ENCODE measurements at regions not wholly inside any gene's neighbourhood (a gene's known extent, or its start where the extent isn't known, plus 50 kb on each side); places are given as distances from the start of the nearest gene placed in this dataset.

- no peak for DNase-seq (ENCODE audit: low spot score, unreplicated experiment)
- Mint-ChIP-seq H3K27ac (no peak overlapping the region), H3K27me3 (peaks cover 5% of the 10 kb centered on the region), H3K9me3 (ENCODE audit: low read depth) (no peaks in the 10 kb centered on the region), H3K36me3 (ENCODE audit: insufficient read depth) (no peaks in the 10 kb centered on the region), H3K4me1 (ENCODE audit: low read depth) (no peaks in the 10 kb centered on the region), H3K4me3 (ENCODE audit: low read depth) (no peak overlapping the region)
- no peak for TF ChIP-seq CTCF (IDR thresholded peaks at IDR 0.05; ENCODE audit: unreplicated experiment)
Measured at GRCh38 chr1:208413006-208413405, 168.8 kb upstream of the PLXNA2 start.

GRCh38 chr1:208418667-208419066 is 174.5 kb upstream of the PLXNA2 start:
- Mint-ChIP-seq H3K36me3 (ENCODE audit: insufficient read depth) (no peaks in the 10 kb centered on the region), H3K4me3 (ENCODE audit: low read depth) (no peak overlapping the region), H3K27me3 (peaks cover 5% of the 10 kb centered on the region), H3K27ac (no peak overlapping the region), H3K4me1 (ENCODE audit: low read depth) (peaks cover 6% of the 10 kb centered on the region), H3K9me3 (ENCODE audit: low read depth) (no peaks in the 10 kb centered on the region)
- TF ChIP-seq CTCF (IDR thresholded peaks at IDR 0.05; ENCODE audit: unreplicated experiment): no peak
- DNase-seq (ENCODE audit: low spot score, unreplicated experiment): no peak

- DNase-seq (ENCODE audit: low spot score, unreplicated experiment): no peak
- H3K27ac Mint-ChIP-seq: no peak overlapping the region
Measured at GRCh38 chr1:208419746-208420420, 175.7 kb upstream of the PLXNA2 start.

GRCh38 chr1:208420696-208421095 is 176.5 kb upstream of the PLXNA2 start:
- DNase-seq (ENCODE audit: low spot score, unreplicated experiment): no peak
- Mint-ChIP-seq H3K36me3 (ENCODE audit: insufficient read depth) (no peaks in the 10 kb centered on the region), H3K27me3 (peaks cover 3% of the 10 kb centered on the region), H3K27ac (no peak overlapping the region), H3K4me3 (ENCODE audit: low read depth) (no peak overlapping the region), H3K9me3 (ENCODE audit: low read depth) (no peaks in the 10 kb centered on the region), H3K4me1 (ENCODE audit: low read depth) (peaks cover 6% of the 10 kb centered on the region)
- TF ChIP-seq CTCF (IDR thresholded peaks at IDR 0.05; ENCODE audit: unreplicated experiment): no peak

More at GRCh38 chr1:208419746-208420420, 175.7 kb upstream of the PLXNA2 start:
- peaks cover 6% of the 10 kb centered on the region for H3K4me1 Mint-ChIP-seq (ENCODE audit: low read depth)
- no peak overlapping the region for H3K4me3 Mint-ChIP-seq (ENCODE audit: low read depth)
- no peaks in the 10 kb centered on the region for H3K36me3 Mint-ChIP-seq (ENCODE audit: insufficient read depth)
- TF ChIP-seq CTCF (IDR thresholded peaks at IDR 0.05; ENCODE audit: unreplicated experiment): no peak
- H3K27me3 Mint-ChIP-seq: peaks cover 5% of the 10 kb centered on the region
- no peaks in the 10 kb centered on the region for H3K9me3 Mint-ChIP-seq (ENCODE audit: low read depth)

GRCh38 chr1:208421486-208421885 is 177.3 kb upstream of the PLXNA2 start:
- H3K9me3 Mint-ChIP-seq (ENCODE audit: low read depth): no peaks in the 10 kb centered on the region
- peaks cover 3% of the 10 kb centered on the region for H3K27me3 Mint-ChIP-seq
- peaks cover 6% of the 10 kb centered on the region for H3K4me1 Mint-ChIP-seq (ENCODE audit: low read depth)
- no peaks in the 10 kb centered on the region for H3K36me3 Mint-ChIP-seq (ENCODE audit: insufficient read depth)
- DNase-seq (ENCODE audit: low spot score, unreplicated experiment): no peak
- H3K4me3 Mint-ChIP-seq (ENCODE audit: low read depth): no peak overlapping the region
- no peak for TF ChIP-seq CTCF (IDR thresholded peaks at IDR 0.05; ENCODE audit: unreplicated experiment)
- H3K27ac Mint-ChIP-seq: no peak overlapping the region
